Daoy (cell line): ENCODE measurements at regions not wholly inside any gene's neighbourhood (a gene's known extent, or its start where the extent isn't known, plus 50 kb on each side); places are given as distances from the start of the nearest gene placed in this dataset.
A peak's percentile ranks its signal among the peaks of the same experiment; 100 is the strongest.
"Not testable (repeated sequence)": the region's sequence is repeated elsewhere in the genome, so short reads cannot be mapped to it uniquely, and the experiment has no call there.

Source experiments
- DNase-seq: peaks from one replicate; pipeline ENCODE4 v3.0.0-alpha.2; 2015; ENCODE audit warnings: low read depth

- not testable (repeated sequence) for DNase-seq
Observed at GRCh38 chr9:65418966-65419365, 134.0 kb upstream of the FOXD4L5 start.

DNA sequence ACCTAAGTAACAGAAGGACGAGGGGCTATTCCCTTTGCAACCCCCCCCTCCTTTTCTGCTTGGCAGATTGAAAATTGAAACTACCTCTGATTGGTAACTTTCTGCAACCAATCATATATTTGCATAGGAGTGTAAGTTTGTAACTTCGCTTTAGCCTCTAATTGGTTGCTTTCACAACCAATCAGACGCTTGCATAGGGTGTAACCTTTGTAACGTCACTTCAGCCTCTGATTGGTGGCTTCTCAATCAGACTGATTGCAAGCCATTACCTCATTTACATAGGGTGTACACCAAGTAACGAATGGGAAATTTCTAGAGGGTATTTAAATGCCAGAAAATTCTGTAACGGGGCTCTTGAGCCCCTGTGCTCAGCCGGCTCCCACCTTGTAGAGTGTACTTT, 131.9 kb upstream of the FOXD4L5 start:
- DNase-seq: not testable (repeated sequence)

- DNase-seq: peak; percentile 64
Observed at GRCh38 chr9:65414249-65414648, 129.2 kb upstream of the FOXD4L5 start.

- not testable (repeated sequence) for DNase-seq
Observed at GRCh38 chr9:65413371-65413770, 128.4 kb upstream of the FOXD4L5 start.

DNA sequence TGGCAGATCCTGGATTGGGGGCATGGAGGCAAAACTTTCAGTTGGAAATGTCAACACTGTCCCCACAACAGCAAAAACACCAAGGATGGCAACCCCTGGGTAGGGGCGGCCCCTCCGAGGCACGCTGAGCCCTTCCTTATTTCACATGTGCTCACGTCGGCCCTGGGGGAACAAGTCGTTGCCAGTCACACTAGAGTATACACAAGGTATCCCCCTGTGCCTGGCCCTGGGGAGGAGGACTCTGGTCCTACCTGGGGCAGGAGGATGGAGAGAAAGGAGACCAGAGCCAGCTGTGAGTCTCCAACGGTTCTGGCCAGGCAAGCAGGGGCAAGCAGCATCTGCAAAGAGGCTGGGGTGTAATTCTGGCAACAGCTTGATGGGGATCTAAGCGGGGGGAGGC, 126.9 kb upstream of the FOXD4L5 start:
- DNase-seq: no peak

DNA sequence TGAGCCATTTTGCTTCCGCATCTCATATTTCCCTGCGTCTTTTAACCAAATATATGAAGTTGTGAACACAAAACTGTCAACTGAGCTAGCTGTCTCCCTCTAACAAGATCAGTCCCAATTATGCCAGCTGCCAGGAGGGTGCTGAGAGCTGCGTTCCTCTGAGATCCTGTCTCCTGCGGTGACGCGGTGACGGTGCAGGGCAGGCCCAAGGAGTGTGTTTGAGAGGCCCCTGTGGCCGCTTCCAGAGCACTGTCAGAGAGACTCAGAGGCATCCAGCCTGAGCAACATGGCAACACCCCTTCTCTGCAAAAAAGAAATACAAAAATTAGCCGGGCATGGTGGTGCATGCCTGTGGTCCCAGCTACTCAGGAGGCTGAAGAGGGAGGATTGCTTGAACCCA, 126.3 kb upstream of the FOXD4L5 start:
- no peak for DNase-seq

GRCh38 chr9:65410926-65411325, 125.9 kb upstream of the FOXD4L5 start:
- DNase-seq: no peak

DNA sequence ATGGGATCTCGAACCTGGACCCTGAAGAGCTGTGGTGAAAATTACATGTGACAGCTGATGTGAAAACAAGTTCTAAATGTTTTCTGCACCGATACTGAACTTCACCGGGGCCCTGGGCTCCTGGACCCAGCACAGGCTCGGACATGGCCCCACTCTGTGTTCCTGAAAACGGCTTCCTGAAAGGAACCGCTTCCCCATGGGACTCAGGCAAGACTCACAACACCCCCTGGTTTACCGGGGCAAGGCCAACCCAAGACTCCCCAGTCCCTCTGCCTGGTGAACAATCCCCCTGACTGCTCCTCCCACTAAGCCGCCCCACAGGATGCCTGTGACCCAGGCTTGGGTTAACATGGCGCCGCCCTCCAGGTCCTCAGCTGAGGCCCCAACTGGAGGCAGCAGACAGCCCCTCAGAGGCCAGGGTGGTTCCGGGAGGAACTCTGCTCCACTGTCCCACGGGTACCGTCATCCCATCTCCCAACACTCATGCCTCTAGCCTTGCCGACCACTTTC, 124.5 kb upstream of the FOXD4L5 start:
- no peak for DNase-seq

DNA sequence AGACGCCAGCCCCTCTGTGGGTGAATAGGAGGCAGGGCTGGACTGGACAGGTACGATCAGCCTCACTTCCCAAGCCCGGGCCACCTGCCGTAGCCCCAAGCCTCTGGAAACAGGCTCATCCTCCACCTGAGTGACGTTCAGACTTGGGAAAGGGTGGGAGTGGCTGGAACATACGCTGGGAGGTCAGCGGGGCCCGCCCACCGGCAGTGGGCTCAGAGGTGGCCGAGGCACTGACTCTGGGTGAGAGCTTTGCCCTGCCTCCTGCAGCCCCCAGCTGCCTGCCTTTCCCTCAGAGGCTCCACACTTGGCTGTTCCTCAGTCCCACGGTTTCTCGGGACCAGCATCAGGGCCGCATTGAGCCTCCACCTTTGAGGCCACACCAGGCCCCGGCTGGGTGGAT, 123.8 kb upstream of the FOXD4L5 start:
- not testable (repeated sequence) for DNase-seq

DNA sequence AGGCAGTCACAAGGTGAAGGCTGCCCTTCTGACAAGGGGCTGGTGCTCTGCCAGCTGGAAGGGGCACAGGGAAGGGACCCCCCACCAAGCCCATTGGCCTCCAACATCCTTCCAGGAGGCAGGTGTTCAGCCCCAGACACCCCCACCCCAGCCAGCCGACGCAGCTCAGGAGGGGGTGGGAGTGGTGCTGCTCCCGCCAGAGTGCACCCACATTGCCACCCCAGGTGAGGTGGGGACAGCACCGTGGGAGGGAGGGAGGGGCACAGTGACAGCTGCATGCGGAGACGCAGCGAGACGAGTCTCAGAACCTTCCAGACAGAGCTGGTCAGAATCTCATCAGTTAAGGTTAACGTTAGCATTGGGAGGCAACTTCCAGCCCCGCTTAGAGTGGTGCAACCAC, 121.6 kb upstream of the FOXD4L5 start:
- not testable (repeated sequence) for DNase-seq

DNA sequence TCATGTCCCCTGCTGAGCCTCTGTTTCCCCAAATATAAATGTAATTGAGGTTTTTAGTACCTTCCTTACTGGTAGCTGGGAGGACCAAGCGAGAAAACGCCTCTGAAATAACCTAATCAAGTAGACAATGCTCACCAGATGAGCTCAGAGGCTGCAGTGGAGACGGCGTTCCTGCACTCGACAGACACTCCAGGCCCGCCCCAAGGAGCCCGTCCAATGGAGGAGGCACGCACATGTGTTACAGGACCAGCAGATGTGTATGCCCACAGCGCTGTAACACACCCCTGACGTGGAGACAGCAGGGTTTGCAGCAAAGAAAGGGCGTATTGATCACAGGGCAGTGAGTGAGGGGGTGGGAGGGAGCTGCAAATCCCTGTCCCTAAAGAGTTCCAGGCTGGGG, 120.8 kb upstream of the FOXD4L5 start:
- not testable (repeated sequence) for DNase-seq

DNA sequence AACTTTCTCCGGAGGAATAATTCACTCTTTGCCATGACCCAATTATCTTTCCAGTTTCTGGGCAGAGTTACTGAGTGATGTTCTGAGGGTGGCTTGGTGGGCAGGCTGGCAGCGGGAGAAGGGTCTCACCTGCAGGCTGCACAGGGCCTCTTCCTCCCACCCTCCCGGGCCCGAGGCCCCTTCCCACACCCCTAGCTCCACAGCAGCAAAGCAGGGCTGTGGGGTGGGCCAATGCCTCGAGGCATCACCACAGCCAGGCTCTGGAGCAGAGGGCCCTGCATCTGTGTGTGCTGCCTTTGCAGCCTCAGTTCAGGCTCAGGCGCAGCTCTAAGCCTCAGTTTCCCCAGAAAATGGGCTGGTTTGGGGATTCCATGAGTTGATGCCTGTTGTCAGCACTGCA, 120.2 kb upstream of the FOXD4L5 start:
- DNase-seq: no peak

DNA sequence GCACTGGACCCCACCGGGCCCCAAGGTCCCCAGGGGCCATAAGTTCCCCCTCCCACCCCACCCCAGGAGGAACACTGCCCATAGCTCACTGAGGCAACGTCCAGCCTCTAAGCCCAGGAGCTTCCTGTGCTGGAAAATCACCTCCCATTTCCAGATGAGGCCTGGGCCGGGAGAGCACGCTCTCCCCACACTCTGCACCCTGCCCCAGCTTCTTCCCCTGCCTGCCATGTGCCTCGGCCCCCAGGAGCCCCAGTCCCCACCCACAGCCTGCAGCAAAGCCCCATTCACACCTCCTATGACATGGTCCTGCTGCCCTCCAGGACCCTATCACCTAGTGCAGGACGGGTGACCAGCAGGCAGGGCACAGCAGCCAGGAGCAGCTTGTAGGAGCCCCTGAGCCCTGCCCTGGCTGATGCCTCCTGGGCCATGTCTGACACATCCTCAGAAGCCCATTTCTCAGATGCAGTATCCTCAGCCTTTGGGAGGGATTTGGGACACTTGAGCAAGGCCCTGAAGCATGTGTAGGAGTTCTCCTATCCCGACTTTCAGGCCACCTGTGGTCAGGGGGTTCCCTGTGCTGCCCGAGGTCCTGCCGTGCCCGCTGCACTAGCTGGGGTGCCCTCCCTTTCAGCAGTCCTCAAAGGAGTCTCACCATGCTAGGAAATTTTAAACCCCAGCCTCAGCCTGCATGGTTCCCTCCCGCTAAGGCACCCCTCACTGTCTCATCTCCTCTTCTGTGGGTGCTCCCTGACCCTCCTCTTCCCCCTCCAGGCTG, 119.4 kb upstream of the FOXD4L5 start:
- no peak for DNase-seq

DNA sequence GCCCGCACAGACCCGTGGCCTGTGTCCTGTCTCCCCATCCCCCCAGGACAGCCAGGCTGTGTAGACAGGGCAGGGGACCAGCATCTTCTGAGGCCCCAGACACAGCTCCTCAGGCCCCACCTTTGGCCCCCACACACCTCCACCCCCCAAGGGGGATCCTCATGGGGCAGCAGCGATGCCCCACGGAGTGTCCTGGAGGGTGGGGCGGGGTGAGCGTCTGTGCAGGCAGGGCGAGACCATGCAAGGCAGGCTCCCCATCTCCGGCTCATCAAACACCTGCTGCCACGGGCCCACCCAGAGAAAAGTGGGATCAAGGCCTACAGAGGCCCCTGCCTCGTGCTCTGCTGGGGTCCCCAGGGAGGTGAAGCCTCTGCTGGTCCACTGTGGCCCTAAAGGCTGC, 118.7 kb upstream of the FOXD4L5 start:
- no peak for DNase-seq

DNA sequence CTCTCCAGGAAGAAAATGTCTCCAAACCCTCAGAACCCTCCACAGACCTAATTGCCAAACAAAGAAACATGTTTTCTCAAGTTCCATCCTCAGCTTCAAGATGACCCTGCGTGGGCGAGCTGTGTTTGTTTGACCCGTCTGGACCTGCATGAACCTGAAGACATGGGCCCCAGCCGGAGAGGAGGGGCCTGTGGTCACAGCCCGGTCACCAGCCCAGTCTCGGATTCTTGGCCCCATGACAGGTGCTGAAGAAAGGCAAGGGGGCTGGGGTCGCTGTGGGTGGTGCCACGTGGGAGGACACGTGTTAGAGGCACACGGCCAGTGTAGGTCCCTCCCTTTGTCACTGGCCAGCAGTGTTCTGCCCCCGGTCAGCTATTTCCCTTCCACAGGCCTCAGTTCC, 118.1 kb upstream of the FOXD4L5 start:
- DNase-seq: not testable (repeated sequence)

DNA sequence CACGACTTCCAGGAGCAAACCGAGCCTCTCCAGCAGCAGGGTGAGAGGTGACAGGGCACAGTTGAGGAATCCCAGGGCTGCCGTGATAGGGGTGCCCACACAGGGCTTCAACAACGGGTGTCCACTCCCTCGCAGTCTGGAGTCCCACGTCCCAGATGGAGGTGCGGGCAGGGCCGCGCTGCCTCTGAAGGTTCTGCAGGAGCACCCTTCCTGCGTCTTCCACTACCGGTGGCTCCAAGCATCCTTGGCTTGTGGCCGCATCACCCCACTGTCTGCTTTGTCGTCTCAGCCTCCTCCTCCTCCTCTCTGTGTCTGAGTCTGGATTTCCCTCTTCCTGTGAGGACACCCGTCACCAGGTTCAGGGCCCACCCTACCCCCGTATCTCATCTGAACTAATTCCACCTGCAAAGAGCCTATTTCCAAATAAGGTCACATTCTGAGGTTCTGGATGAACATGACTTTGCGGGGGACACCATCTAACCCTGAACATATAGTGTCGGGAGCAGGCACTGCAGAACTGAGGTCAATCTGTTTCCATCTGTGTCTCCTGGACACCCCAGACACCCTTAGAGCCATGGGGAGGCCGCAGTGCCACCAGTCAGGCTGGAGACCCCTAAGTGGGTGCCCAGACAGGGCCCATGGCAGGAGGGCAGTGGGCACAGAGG, 117.3 kb upstream of the FOXD4L5 start:
- not testable (repeated sequence) for DNase-seq

GRCh38 chr9:65401456-65402045, 116.5 kb upstream of the FOXD4L5 start:
- not testable (repeated sequence) for DNase-seq

- no peak for DNase-seq
Observed at GRCh38 chr9:65400886-65401285, 115.9 kb upstream of the FOXD4L5 start.

GRCh38 chr9:65397763-65398719, 113.0 kb upstream of the FOXD4L5 start:
- peak; percentile 82 for DNase-seq

GRCh38 chr9:65397226-65397625, 112.2 kb upstream of the FOXD4L5 start:
- DNase-seq: not testable (repeated sequence)

DNA sequence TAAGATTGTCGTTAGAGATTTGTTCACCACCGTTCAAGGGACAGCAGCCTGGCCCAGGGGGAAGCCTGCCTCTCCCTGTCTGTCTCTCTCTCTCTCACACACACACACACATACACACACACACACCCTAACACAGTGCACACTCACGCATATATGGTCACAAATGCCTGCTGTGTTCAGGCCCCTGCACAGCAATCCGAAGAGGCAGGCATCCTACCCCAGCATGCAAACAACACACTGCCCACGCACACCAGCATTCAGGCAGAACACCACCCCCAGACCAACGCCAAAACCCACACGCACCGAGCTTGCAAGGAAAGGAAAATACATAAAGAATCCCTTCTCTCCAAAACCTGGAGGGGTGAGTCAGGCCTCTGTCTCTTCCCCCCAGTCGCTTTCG, 111.6 kb upstream of the FOXD4L5 start:
- peak; percentile 71 for DNase-seq

GRCh38 chr9:65395789-65396188, 110.8 kb upstream of the FOXD4L5 start:
- not testable (repeated sequence) for DNase-seq
